HEK293T (cell line): ENCODE measurements at regions not wholly inside any gene's neighbourhood (a gene's known extent, or its start where the extent isn't known, plus 50 kb on each side); places are given as distances from the start of the nearest gene placed in this dataset.

Experiments used
- CTBP1 ChIP-seq: fragments of 450-650 bp; IDR thresholded peaks from 2 replicates; pipeline ENCODE4 v1.6.1; 2016; ENCODE audit warnings: borderline replicate concordance
- FOXM1 ChIP-seq: fragments of 450-650 bp; IDR thresholded peaks from 2 replicates; pipeline ENCODE4 v1.6.1; 2017; ENCODE audit warnings: mild to moderate bottlenecking, borderline replicate concordance
- SP1 ChIP-seq: fragments of 450-650 bp; IDR thresholded peaks from 2 replicates; pipeline ENCODE4 v1.6.1; 2017
- SUZ12 ChIP-seq: fragments of 450-650 bp; IDR thresholded peaks from 2 replicates; pipeline ENCODE4 v1.6.1; 2016; ENCODE audit warnings: mild to moderate bottlenecking
- TARDBP ChIP-seq: fragments of 450-650 bp; IDR thresholded peaks from 2 replicates; pipeline ENCODE4 v1.6.1; 2016

GRCh38 chr22:27123880-27124279, 466.5 kb downstream of the MIAT start:
- TF ChIP-seq SUZ12 = no peak
- no peak for TF ChIP-seq CTBP1
- no peak for TF ChIP-seq FOXM1
- no peak for TF ChIP-seq TARDBP
- no peak for TF ChIP-seq SP1
